GM19238 (cell line): ENCODE measurements at regions not wholly inside any gene's neighbourhood (a gene's known extent, or its start where the extent isn't known, plus 50 kb on each side); places are given as distances from the start of the nearest gene placed in this dataset.

Source experiments
- DNase-seq: peaks from one replicate; pipeline ENCODE4 v3.0.0; 2011; ENCODE audit warnings: low spot score; ENCODE audit not compliant: insufficient read length

GRCh38 chr15:31815411-31816155, 214.7 kb upstream of the CHRNA7 start:
- no peak for DNase-seq

GRCh38 chr15:31822463-31822862, 207.9 kb upstream of the CHRNA7 start:
- no peak for DNase-seq

- DNase-seq: no peak
These were observed 206.3 kb upstream of the CHRNA7 start for GRCh38 chr15:31824024-31824423.

- no peak for DNase-seq
These were observed 201.7 kb upstream of the CHRNA7 start for GRCh38 chr15:31828594-31828993.

GRCh38 chr15:31830591-31830990, 199.7 kb upstream of the CHRNA7 start:
- DNase-seq: no peak

- no peak for DNase-seq
These were observed 198.7 kb upstream of the CHRNA7 start for GRCh38 chr15:31831596-31831995.

- no peak for DNase-seq
These were observed 195.7 kb upstream of the CHRNA7 start for GRCh38 chr15:31834654-31835053.

- no peak for DNase-seq
These were observed 190.9 kb upstream of the CHRNA7 start for GRCh38 chr15:31839388-31839787.

- DNase-seq: no peak
These were observed 189.4 kb upstream of the CHRNA7 start for GRCh38 chr15:31840849-31841476.

GRCh38 chr15:31842532-31843195, 187.7 kb upstream of the CHRNA7 start:
- no peak for DNase-seq

- DNase-seq: no peak
These were observed 186.8 kb upstream of the CHRNA7 start for GRCh38 chr15:31843426-31844055.

GRCh38 chr15:31845791-31846190, 184.5 kb upstream of the CHRNA7 start:
- DNase-seq: no peak

GRCh38 chr15:31847961-31848360, 182.4 kb upstream of the CHRNA7 start:
- no peak for DNase-seq

GRCh38 chr15:31848621-31849020, 181.7 kb upstream of the CHRNA7 start:
- DNase-seq: no peak

- no peak for DNase-seq
These were observed 177.1 kb upstream of the CHRNA7 start for GRCh38 chr15:31852933-31853799.

- DNase-seq: no peak
These were observed 173.7 kb upstream of the CHRNA7 start for GRCh38 chr15:31856581-31856980.

- DNase-seq: no peak
These were observed 173.1 kb upstream of the CHRNA7 start for GRCh38 chr15:31857194-31857593.

- no peak for DNase-seq
These were observed 172.3 kb upstream of the CHRNA7 start for GRCh38 chr15:31858026-31858425.

GRCh38 chr15:31866248-31866647, 164.1 kb upstream of the CHRNA7 start:
- no peak for DNase-seq

GRCh38 chr15:31867536-31868442, 162.5 kb upstream of the CHRNA7 start:
- DNase-seq: peak; percentile 46
